SK-N-MC (cell line): ENCODE measurements at regions not wholly inside any gene's neighbourhood (a gene's known extent, or its start where the extent isn't known, plus 50 kb on each side); places are given as distances from the start of the nearest gene placed in this dataset.
"Not testable (repeated sequence)": the region's sequence is repeated elsewhere in the genome, so short reads cannot be mapped to it uniquely, and the experiment has no call there.

ENCODE experiments used
- DNase-seq: peaks from one replicate; pipeline ENCODE4 v3.0.0-alpha.2; 2011; ENCODE audit warnings: low read depth, low spot score
- H3K27ac ChIP-seq: fragments of 200-600 bp; sonication (generic); 2 replicates; pipeline ENCODE4 v1.5.1; 2016; ENCODE audit warnings: mixed run types
- H3K36me3 ChIP-seq: fragments of 200-600 bp; sonication (generic); 2 replicates; pipeline ENCODE4 v1.6.1; 2017; ENCODE audit warnings: antibody characterized with exemption, low read length, mixed read lengths; ENCODE audit not compliant: insufficient read depth
- H3K4me3 ChIP-seq: fragments of 200-600 bp; sonication (generic); 2 replicates; pipeline ENCODE4 v1.5.1; 2016
- H3K9ac ChIP-seq: fragments of 200-600 bp; sonication (generic); 2 replicates; pipeline ENCODE4 v1.8.0; 2017; ENCODE audit warnings: mixed run types, mixed read lengths; ENCODE audit not compliant: insufficient read length
- H3K9me3 ChIP-seq: fragments of 200-600 bp; sonication (generic); 2 replicates; pipeline ENCODE4 v1.6.1; 2017; ENCODE audit warnings: low read depth, mild to moderate bottlenecking, antibody characterized with exemption, low read length, moderate library complexity, mixed read lengths
- EZH2 ChIP-seq: fragments of 200-600 bp; sonication (generic); IDR thresholded peaks from one replicate; pipeline ENCODE4 v1.6.1; 2017; ENCODE audit warnings: antibody characterized with exemption
- FOXP2 ChIP-seq: optimal IDR thresholded peaks from 2 replicates; pipeline ENCODE3; 2011; ENCODE audit warnings: mild to moderate bottlenecking, moderate library complexity; ENCODE audit not compliant: insufficient read depth; ENCODE audit errors: extremely low read length, control extremely low read depth
- POLR2AphosphoS5 ChIP-seq: IDR thresholded peaks from 2 replicates; pipeline ENCODE4 v1.6.1; 2012; ENCODE audit warnings: mild to moderate bottlenecking, low read depth, low read length, borderline replicate concordance

- Histone ChIP-seq H3K36me3 (no peaks in the 10 kb centered on the region), H3K27ac (no peak overlapping the region), H3K9ac (no peak overlapping the region), H3K9me3 (no peaks in the 10 kb centered on the region), H3K4me3 (no peak overlapping the region)
- DNase-seq, result no peak
- TF ChIP-seq EZH2 (no peak), POLR2AphosphoS5 (no peak), FOXP2 (no peak)
Measured at GRCh38 chr10:84012831-84013458, 126.4 kb upstream of the GHITM start.

- no peaks in the 10 kb centered on the region for H3K36me3 ChIP-seq
- DNase-seq, result no peak
- H3K4me3 ChIP-seq, result no peak overlapping the region
- TF ChIP-seq FOXP2, result no peak
- no peak for TF ChIP-seq EZH2
- H3K9ac ChIP-seq, result no peak overlapping the region
- H3K27ac ChIP-seq, result no peak overlapping the region
- no peaks in the 10 kb centered on the region for H3K9me3 ChIP-seq
Measured at GRCh38 chr10:84015877-84016595, 123.3 kb upstream of the GHITM start.

- no peak overlapping the region for H3K4me3 ChIP-seq
- DNase-seq, result no peak
- TF ChIP-seq FOXP2, result no peak
- TF ChIP-seq POLR2AphosphoS5, result no peak
- TF ChIP-seq EZH2, result no peak
- no peaks in the 10 kb centered on the region for H3K9me3 ChIP-seq
- no peak overlapping the region for H3K9ac ChIP-seq
- no peaks in the 10 kb centered on the region for H3K36me3 ChIP-seq
- no peak overlapping the region for H3K27ac ChIP-seq
Measured at GRCh38 chr10:84018826-84019225, 120.5 kb upstream of the GHITM start.

- H3K36me3 ChIP-seq, H3K4me3 ChIP-seq, H3K9ac ChIP-seq, H3K9me3 ChIP-seq, DNase-seq, H3K27ac ChIP-seq: not testable (repeated sequence)
Measured at GRCh38 chr10:84019854-84020458, 119.4 kb upstream of the GHITM start.

- H3K9me3 ChIP-seq, result no peaks in the 10 kb centered on the region
- H3K9ac ChIP-seq, result no peak overlapping the region
- no peak overlapping the region for H3K27ac ChIP-seq
- no peak for DNase-seq
- H3K36me3 ChIP-seq, result no peaks in the 10 kb centered on the region
- TF ChIP-seq EZH2, result no peak
- TF ChIP-seq FOXP2, result no peak
- TF ChIP-seq POLR2AphosphoS5, result no peak
- no peak overlapping the region for H3K4me3 ChIP-seq
Measured at GRCh38 chr10:84026821-84027257, 112.5 kb upstream of the GHITM start.

- no peaks in the 10 kb centered on the region for H3K9me3 ChIP-seq
Measured at GRCh38 chr10:84029840-84030239, 109.5 kb upstream of the GHITM start.

GRCh38 chr10:84038035-84038434 lies 101.3 kb upstream of the GHITM start:
- H3K27ac ChIP-seq, result no peak overlapping the region
- no peak for TF ChIP-seq POLR2AphosphoS5
- TF ChIP-seq FOXP2, result no peak
- TF ChIP-seq EZH2, result no peak
- no peak overlapping the region for H3K9ac ChIP-seq
- no peaks in the 10 kb centered on the region for H3K9me3 ChIP-seq
- H3K4me3 ChIP-seq, result no peak overlapping the region
- no peak for DNase-seq
- H3K36me3 ChIP-seq, result no peaks in the 10 kb centered on the region

More at GRCh38 chr10:84029840-84030239, 109.5 kb upstream of the GHITM start:
- Histone ChIP-seq H3K9ac (no peak overlapping the region), H3K36me3 (no peaks in the 10 kb centered on the region), H3K4me3 (no peak overlapping the region), H3K27ac (no peak overlapping the region)
- TF ChIP-seq POLR2AphosphoS5 (no peak), FOXP2 (no peak), EZH2 (no peak)
- DNase-seq, result no peak

- Histone ChIP-seq H3K27ac (no peak overlapping the region), H3K36me3 (no peaks in the 10 kb centered on the region), H3K4me3 (no peak overlapping the region), H3K9ac (no peak overlapping the region), H3K9me3 (no peaks in the 10 kb centered on the region)
- no peak for DNase-seq
- no peak for TF ChIP-seq EZH2
- TF ChIP-seq POLR2AphosphoS5, result no peak
- no peak for TF ChIP-seq FOXP2
Measured at GRCh38 chr10:84039957-84040356, 99.4 kb upstream of the GHITM start.
